Tibial nerve (tissue), 4 donors: ENCODE measurements at regions not wholly inside any gene's neighbourhood (a gene's known extent, or its start where the extent isn't known, plus 50 kb on each side); places are given as distances from the start of the nearest gene placed in this dataset.

ENCODE experiments used
- EP300 ChIP-seq, 2 donors: sonication (generic); formaldehyde crosslinking; IDR thresholded peaks; one replicate each; pipeline ENCODE4 v1.6.1; 2017; ENCODE audit warnings: antibody characterized with exemption in 2 of 2, mild to moderate bottlenecking in 1 of 2
- POLR2A ChIP-seq, 2 donors: fragments of 450-650 bp; IDR thresholded peaks; one replicate each; pipeline ENCODE4 v1.6.1; 2017; ENCODE audit warnings: antibody characterized with exemption in 2 of 2, mild to moderate bottlenecking in 2 of 2, moderate library complexity in 2 of 2
- TF ChIP-seq, protein P1 (sequence below), 5 experiments: fragments of 200-600 bp in 3 of 5; fragments of 450-650 bp in 2 of 5; sonication (generic) in 3 of 5; IDR thresholded peaks; one replicate each; pipeline ENCODE4 v1.5.1; 2016 to 2019; ENCODE audit warnings: antibody characterized with exemption in 5 of 5, mild to moderate bottlenecking in 3 of 5, moderate library complexity in 2 of 5

DNA sequence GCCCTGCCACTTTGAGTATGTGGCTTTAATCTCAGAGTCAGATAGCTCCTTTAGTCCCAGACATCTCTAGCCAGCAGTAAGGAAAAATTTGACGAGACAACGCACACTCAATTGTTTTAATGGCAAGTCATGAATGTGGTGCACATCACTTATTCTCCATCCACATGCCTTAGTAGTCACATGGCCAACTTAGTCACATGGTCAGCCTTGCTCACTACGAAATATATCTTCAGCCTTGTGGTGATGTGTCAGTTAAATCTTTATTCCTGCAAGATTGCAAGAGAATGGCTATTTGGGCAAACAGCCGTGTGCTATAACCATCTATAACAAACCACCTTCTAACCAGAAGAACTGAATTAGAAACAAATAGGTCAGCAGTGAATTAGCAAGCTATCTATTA is 871.1 kb upstream of the CELF2 start:
- no peak for TF ChIP-seq POLR2A (IDR thresholded peaks at IDR 0.05)
- TF ChIP-seq, protein P1, sequence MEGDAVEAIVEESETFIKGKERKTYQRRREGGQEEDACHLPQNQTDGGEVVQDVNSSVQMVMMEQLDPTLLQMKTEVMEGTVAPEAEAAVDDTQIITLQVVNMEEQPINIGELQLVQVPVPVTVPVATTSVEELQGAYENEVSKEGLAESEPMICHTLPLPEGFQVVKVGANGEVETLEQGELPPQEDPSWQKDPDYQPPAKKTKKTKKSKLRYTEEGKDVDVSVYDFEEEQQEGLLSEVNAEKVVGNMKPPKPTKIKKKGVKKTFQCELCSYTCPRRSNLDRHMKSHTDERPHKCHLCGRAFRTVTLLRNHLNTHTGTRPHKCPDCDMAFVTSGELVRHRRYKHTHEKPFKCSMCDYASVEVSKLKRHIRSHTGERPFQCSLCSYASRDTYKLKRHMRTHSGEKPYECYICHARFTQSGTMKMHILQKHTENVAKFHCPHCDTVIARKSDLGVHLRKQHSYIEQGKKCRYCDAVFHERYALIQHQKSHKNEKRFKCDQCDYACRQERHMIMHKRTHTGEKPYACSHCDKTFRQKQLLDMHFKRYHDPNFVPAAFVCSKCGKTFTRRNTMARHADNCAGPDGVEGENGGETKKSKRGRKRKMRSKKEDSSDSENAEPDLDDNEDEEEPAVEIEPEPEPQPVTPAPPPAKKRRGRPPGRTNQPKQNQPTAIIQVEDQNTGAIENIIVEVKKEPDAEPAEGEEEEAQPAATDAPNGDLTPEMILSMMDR (IDR thresholded peaks at IDR 0.05) = no peak
- TF ChIP-seq EP300 (IDR thresholded peaks at IDR 0.05) = no peak
